Mucosa of rectum (tissue), 2 donors: ENCODE measurements at regions not wholly inside any gene's neighbourhood (a gene's known extent, or its start where the extent isn't known, plus 50 kb on each side); places are given as distances from the start of the nearest gene placed in this dataset.

Experiments used
- H3K27ac ChIP-seq, 2 donors: one replicate each; pipeline ENCODE4 v1.7.0; 2013; ENCODE audit warnings: inconsistent platforms in 2 of 2, low read depth in 2 of 2, low read length in 2 of 2
- H3K27me3 ChIP-seq, 2 donors: one replicate each; pipeline ENCODE4 v1.7.0; 2013; ENCODE audit warnings: low read length in 2 of 2; ENCODE audit not compliant: control insufficient read depth in 2 of 2, insufficient read depth in 2 of 2
- H3K36me3 ChIP-seq, 2 donors: one replicate each; pipeline ENCODE4 v1.7.0; 2013; ENCODE audit warnings: low read length in 2 of 2; ENCODE audit not compliant: control insufficient read depth in 2 of 2, insufficient read depth in 2 of 2
- H3K4me1 ChIP-seq, 2 donors: one replicate each; pipeline ENCODE4 v1.7.0; 2013; ENCODE audit warnings: low read length in 2 of 2, mild to moderate bottlenecking in 1 of 2; ENCODE audit not compliant: control insufficient read depth in 2 of 2, insufficient read depth in 2 of 2
- H3K4me3 ChIP-seq, 2 donors: one replicate each; pipeline ENCODE4 v1.7.0; 2013; ENCODE audit warnings: low read length in 2 of 2
- H3K9ac ChIP-seq, 2 donors: one replicate each; pipeline ENCODE4 v1.7.0; 2013; ENCODE audit warnings: low read length in 2 of 2, low read depth in 1 of 2, mild to moderate bottlenecking in 1 of 2
- H3K9me3 ChIP-seq, 2 donors: one replicate each; pipeline ENCODE4 v1.7.0; 2013; ENCODE audit warnings: low read length in 2 of 2; ENCODE audit not compliant: control insufficient read depth in 2 of 2
- donor health status: healthy.
- donor health status: Normal muscosa, but diverticular disease.

DNA sequence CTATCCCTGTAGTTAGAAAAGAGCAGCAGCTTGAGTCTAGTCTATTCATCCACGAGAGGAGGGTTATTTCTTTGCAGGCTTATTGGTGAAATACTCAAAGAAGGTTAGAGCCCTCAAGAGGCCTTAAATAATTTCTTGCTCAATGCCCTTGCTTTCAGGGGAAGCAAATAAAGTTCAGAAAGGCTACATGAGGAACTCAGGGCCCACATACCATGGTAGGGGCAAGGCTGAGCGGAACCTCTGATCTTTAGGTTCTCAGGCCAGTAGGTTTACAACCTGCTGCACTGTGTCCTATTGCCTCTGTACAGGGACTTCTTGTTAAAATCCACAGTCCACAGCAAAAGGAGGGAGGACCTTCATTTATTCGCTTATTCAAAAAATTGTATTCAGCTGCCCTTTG lies 101.7 kb downstream of the ADAMTS15 start:
- Histone ChIP-seq H3K27me3 (no peaks in the 10 kb centered on the region), H3K9me3 (no peaks in the 10 kb centered on the region), H3K27ac (no peak overlapping the region), H3K4me1 (peaks cover 0 to 3% of the 10 kb centered on the region in 2 donors), H3K9ac (no peak overlapping the region), H3K36me3 (no peaks in the 10 kb centered on the region), H3K4me3 (no peak overlapping the region)

DNA sequence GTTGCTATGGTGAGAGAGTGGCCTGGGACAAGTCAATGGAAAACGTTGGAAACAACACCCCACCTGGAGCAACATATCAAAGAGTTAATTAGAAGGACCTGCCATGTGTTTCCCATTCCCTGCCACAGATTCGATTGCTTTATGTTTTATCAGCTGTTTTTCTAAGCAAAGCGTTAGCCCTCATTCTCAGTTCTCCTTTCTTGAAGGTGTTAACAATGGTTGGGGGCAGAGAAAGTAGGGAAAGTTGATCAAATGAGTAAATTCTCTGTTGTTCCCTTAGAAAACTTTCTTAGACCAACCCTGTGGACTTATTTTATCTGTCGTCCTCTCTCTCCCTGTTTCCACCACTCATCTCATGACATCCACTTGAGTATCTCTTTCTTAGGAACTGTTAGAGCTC lies 102.5 kb downstream of the ADAMTS15 start:
- H3K36me3 ChIP-seq: no peaks in the 10 kb centered on the region
- H3K9me3 ChIP-seq: no peaks in the 10 kb centered on the region
- no peaks in the 10 kb centered on the region for H3K27me3 ChIP-seq
- H3K27ac ChIP-seq: no peak overlapping the region
- H3K4me3 ChIP-seq: no peak overlapping the region
- no peak overlapping the region for H3K9ac ChIP-seq
- peaks cover 0 to 3% of the 10 kb centered on the region in 2 donors for H3K4me1 ChIP-seq

DNA sequence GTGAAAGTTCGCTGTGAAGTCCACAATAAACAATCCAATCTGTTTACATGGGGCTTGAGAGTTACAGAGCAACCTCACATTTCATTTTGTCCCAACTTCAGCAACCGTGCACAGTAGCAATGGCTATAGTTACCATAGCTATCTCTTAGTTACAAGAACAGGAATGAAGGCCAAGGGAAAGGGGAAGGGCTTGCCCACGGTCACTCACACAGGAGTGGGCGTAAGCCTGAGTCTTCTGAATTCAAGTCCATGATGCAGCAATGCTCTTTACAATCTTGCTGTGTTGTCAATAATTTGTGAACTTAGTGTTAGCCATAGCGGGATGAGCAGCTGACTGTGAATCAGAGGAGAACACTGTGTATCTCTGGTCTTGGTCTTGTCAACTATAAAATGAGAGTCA lies 102.9 kb downstream of the ADAMTS15 start:
- no peak overlapping the region for H3K4me3 ChIP-seq
- no peak overlapping the region for H3K27ac ChIP-seq
- peaks cover 0 to 3% of the 10 kb centered on the region in 2 donors for H3K4me1 ChIP-seq
- H3K9ac ChIP-seq: no peak overlapping the region
- no peaks in the 10 kb centered on the region for H3K9me3 ChIP-seq
- H3K27me3 ChIP-seq: no peaks in the 10 kb centered on the region
- no peaks in the 10 kb centered on the region for H3K36me3 ChIP-seq

DNA sequence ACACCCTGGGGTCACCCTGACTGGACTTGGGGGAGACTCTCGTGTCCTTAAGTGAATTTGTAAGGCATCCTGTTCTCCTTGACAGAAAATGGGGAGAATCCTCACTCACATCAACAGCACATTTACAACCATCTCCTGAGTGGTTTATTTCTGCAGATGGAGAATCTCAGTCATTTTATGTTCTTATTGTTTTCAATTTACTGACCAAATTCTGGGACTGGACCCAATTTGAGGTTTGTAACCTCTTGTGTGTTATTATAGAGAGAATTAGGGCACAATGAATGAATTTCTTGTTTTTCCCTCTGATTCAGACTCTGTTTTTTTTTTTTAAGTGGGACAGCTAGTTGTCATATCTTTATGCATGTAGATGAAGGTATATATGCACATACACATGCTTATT lies 104.9 kb downstream of the ADAMTS15 start:
- Histone ChIP-seq H3K9me3 (no peaks in the 10 kb centered on the region), H3K4me1 (peaks cover 0 to 3% of the 10 kb centered on the region in 2 donors), H3K9ac (no peak overlapping the region), H3K27ac (no peak overlapping the region), H3K36me3 (no peaks in the 10 kb centered on the region), H3K27me3 (no peaks in the 10 kb centered on the region), H3K4me3 (no peak overlapping the region)

DNA sequence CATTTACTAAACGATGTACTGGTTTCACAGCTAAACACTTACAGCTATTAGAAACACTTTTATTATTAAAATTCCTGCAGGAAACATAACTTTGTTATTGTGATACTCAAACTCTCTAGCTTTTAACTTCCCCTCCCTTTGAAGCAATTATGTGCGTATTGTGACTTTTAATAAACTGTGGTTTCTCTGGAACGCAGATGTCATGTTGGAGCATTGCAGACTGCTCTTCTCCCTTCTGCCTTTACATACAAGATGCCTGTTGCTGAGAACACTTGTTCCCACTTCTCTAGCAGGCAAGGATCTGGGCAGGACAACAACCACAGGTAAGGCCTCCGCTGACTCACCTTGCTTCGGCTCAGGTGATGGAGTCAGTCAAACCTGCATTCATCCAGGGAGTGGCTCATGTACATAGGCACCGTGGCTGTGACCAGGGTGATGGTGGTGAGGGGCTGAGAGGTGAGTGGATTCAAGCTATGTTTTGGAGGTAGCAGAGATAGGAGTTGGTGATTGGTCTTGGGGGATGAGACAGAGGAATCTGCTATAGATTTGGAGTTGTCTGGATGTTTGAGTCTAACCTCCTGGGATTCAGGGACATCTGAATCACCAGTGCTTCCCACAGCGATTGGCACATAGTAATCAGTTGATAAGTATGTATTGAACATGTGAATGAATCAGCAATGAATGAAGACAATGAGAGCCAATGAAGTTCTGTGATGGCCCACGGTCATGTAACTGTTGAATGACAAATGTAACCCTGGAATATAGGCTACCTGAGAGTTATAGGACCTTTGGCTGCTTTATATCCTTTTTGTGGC lies 106.0 kb downstream of the ADAMTS15 start:
- H3K36me3 ChIP-seq: no peaks in the 10 kb centered on the region
- H3K9me3 ChIP-seq: no peaks in the 10 kb centered on the region
- H3K9ac ChIP-seq: no peak overlapping the region
- H3K4me1 ChIP-seq: peaks cover 0 to 3% of the 10 kb centered on the region in 2 donors
- no peaks in the 10 kb centered on the region for H3K27me3 ChIP-seq
- H3K4me3 ChIP-seq: no peak overlapping the region
- H3K27ac ChIP-seq: no peak overlapping the region

DNA sequence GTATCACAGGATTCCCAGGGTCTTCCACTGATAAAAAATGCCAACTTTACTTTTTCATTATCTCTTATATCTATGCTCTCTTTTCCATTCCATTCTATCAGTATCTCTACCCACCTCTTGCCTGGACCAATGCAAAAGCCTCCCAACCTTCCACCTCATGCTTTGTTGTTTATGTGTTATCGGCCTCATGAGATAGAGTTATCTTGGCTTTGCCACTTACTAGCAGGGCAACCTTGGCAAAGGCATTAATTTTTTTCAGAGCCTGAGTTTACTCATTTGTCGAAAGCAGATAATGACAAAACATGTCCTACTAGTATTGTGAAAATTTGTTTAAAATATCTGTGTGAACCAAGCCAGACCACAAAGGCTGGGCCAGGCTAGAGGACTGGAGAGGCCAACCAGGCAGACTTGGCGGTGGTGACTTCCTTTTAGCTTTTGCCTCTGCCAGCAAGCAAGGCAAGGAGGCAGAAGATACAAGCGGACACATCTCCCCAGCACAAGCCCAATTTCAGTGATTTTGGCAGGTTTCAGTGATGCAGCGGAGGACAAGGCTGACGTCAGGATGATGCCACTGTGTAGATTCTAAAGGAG lies 106.9 kb downstream of the ADAMTS15 start:
- no peaks in the 10 kb centered on the region for H3K27me3 ChIP-seq
- H3K9me3 ChIP-seq: no peaks in the 10 kb centered on the region
- no peak overlapping the region for H3K4me3 ChIP-seq
- no peak overlapping the region for H3K27ac ChIP-seq
- H3K9ac ChIP-seq: no peak overlapping the region
- H3K4me1 ChIP-seq: peaks cover 0 to 3% of the 10 kb centered on the region in 2 donors
- H3K36me3 ChIP-seq: no peaks in the 10 kb centered on the region

DNA sequence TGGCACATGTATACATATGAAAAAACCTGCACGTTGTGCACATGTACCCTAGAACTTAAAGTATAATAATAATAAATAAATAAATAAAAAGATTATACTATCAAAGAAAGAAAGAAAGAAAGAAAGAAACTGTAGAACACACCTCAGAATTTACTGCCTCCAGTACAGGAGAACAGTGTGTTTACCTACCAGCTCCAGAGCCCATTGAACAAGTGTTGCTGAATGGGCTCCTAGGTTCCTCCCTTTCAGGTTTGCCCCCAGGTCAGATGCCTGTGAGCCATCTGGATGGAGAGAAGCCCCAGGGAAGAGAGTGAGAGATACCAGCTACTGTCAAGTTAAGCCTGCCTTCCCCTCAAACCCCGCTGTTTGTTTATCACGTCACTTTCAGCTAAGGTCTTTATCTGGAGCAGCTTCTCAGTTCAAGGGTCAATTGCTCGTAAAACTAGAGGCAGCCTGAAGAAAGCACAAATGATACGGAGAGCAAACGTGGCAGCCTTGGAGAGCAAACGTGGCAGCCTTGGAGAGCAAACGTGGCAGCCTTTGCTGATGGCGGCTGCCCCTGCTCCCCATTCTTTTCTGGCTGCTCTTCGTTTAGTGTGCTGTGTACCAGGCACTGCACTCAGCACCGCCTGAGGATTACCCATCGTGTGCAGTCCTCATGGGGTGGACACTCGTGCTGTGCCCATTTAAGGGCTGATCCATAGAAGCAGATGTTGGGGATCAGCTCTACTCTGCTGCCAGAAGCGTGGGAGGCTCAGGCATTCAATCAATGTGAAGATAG lies 111.7 kb downstream of the ADAMTS15 start:
- no peaks in the 10 kb centered on the region for H3K9me3 ChIP-seq
- peaks cover 0 to 4% of the 10 kb centered on the region in 2 donors for H3K4me1 ChIP-seq
- H3K27ac ChIP-seq: no peak overlapping the region
- no peaks in the 10 kb centered on the region for H3K27me3 ChIP-seq
- H3K4me3 ChIP-seq: no peak overlapping the region
- H3K36me3 ChIP-seq: no peaks in the 10 kb centered on the region
- H3K9ac ChIP-seq: no peak overlapping the region

DNA sequence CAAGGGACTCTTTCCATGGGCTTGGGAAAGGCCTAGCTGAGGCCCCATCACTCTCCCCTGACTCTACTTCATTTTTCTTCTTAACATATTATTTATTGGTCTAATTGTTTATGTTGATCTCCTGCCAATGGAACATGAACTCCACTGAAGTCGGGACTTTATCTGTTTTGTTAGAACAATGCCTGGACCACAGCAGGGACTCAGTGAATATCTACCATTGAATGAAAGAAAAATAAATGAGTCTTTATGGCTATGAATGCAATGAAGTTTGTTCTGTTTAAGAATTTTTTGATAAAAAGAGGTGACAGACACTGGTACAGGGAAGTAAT lies 112.3 kb downstream of the ADAMTS15 start:
- Histone ChIP-seq H3K9ac (no peak overlapping the region), H3K27ac (no peak overlapping the region), H3K4me1 (peaks cover 0 to 4% of the 10 kb centered on the region in 2 donors), H3K4me3 (no peak overlapping the region), H3K27me3 (no peaks in the 10 kb centered on the region), H3K9me3 (no peaks in the 10 kb centered on the region), H3K36me3 (no peaks in the 10 kb centered on the region)

DNA sequence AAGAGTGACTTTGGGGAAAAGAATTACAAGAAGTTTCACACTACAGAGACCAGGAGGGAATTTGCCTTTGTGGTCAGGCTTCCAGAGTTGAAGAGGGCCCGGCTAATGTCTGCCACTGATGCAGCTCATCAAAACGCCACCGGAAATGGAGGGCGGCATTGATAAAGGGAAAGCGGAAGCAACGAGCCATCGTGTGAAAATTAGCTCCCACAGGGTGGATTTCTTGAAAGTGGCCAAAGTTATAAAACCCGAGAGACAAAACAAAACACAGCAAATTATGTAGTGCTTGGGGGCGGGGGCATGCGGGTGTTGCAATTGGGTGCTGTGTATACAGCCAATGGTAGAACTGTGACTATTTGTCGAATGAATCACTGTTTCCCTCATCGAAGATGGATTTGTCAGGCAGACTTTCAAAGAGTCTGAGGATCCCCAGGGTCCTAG lies 113.0 kb downstream of the ADAMTS15 start:
- no peak overlapping the region for H3K9ac ChIP-seq
- H3K36me3 ChIP-seq: no peaks in the 10 kb centered on the region
- no peak overlapping the region for H3K4me3 ChIP-seq
- H3K4me1 ChIP-seq: peaks cover 0 to 4% of the 10 kb centered on the region in 2 donors
- H3K9me3 ChIP-seq: no peaks in the 10 kb centered on the region
- no peaks in the 10 kb centered on the region for H3K27me3 ChIP-seq
- H3K27ac ChIP-seq: no peak overlapping the region

DNA sequence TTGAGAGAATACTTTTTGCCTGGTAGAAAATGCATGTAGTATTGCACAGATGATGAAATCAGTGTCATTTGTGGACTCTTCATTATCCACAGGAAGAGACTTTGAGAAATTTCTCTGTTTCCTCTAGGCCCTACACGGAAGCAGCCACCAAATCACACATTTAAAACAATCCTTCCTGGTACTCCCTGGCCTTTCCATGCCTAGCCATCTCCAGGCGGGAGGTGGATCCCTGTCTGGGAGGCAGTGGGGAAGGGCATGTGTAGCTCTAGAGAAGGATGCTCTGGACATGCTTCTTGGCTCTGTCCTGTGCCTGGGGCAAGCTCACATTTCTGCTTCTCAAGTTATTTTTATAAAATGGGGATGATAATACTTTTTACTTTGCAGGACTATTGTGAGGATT lies 114.1 kb downstream of the ADAMTS15 start:
- no peak overlapping the region for H3K9ac ChIP-seq
- no peak overlapping the region for H3K27ac ChIP-seq
- no peaks in the 10 kb centered on the region for H3K36me3 ChIP-seq
- H3K27me3 ChIP-seq: no peaks in the 10 kb centered on the region
- peaks cover 0 to 4% of the 10 kb centered on the region in 2 donors for H3K4me1 ChIP-seq
- no peaks in the 10 kb centered on the region for H3K9me3 ChIP-seq
- no peak overlapping the region for H3K4me3 ChIP-seq
